ENCODE measurements at regions not wholly inside any gene's neighbourhood (a gene's known extent, or its start where the extent isn't known, plus 50 kb on each side); places are given as distances from the start of the nearest gene placed in this dataset.

- H3K9me3 ChIP-seq (ENCODE audit: low read depth) = no peaks in the 10 kb centered on the region
- peaks cover 25% of the 10 kb centered on the region for H3K4me1 ChIP-seq (ENCODE audit: insufficient read depth)
- no peaks in the 10 kb centered on the region for H3K27me3 ChIP-seq
- H3K4me2 ChIP-seq = no peak overlapping the region
- no peak for DNase-seq (ENCODE audit: low spot score)
- H3K36me3 ChIP-seq (replicated peaks; ENCODE audit: insufficient read depth, low read depth) = no peaks in the 10 kb centered on the region
- H2AFZ ChIP-seq = no peak overlapping the region
- peaks cover 97% of the 10 kb centered on the region for H3K79me2 ChIP-seq
- no peak overlapping the region for H3K27ac ChIP-seq
- 51% methylated on average over 2 of the region's 2 CpGs for WGBS (ENCODE audit: low lambda C conversion rate, missing lambda C conversion rate)
- H3K9me2 ChIP-seq (replicated peaks; ENCODE audit: insufficient read depth) = no peaks in the 10 kb centered on the region
- H4K20me1 ChIP-seq (ENCODE audit: insufficient read depth, poor library complexity, severe bottlenecking) = peaks cover 68% of the 10 kb centered on the region
- no peak for TF ChIP-seq EZH2phosphoT487 (IDR thresholded peaks at IDR 0.05; ENCODE audit: low read depth, severe bottlenecking, unreplicated experiment)
- no peak for TF ChIP-seq CTCF (IDR thresholded peaks at IDR 0.05; ENCODE audit: poor library complexity)
- TF ChIP-seq EZH2 (IDR thresholded peaks at IDR 0.05; ENCODE audit: borderline replicate concordance) = no peak
- no peak overlapping the region for H3K4me3 ChIP-seq
Measured at GRCh38 chr19:46915386-46915785, 54.6 kb downstream of the ARHGAP35 start.

DNA sequence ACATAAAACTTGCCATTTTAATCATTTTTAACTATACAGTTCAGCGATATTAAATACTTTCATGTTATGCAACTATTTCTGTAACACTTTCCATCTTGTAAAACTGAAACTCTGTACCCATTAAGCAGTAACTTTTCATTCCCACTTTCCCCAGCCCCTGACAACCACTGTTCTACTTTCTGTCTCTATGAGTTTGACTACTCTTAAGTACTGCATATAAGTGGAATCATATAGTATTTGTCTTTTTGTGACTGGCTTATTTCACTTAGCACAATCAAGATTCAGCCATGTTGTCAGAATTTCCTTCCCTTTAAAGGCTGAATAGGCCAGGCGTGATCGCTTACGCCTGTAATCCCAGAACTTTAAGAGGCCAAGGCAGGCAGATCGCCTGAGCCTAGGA lies 56.2 kb downstream of the ARHGAP35 start:
- 89% methylated on average over 5 of the region's 5 CpGs for WGBS (ENCODE audit: low lambda C conversion rate, missing lambda C conversion rate)
- Histone ChIP-seq H3K36me3 (replicated peaks; ENCODE audit: insufficient read depth, low read depth) (no peaks in the 10 kb centered on the region), H4K20me1 (ENCODE audit: insufficient read depth, poor library complexity, severe bottlenecking) (peaks cover 66% of the 10 kb centered on the region), H3K9me2 (replicated peaks; ENCODE audit: insufficient read depth) (no peaks in the 10 kb centered on the region), H3K27ac (no peak overlapping the region), H3K4me1 (ENCODE audit: insufficient read depth) (peaks cover 25% of the 10 kb centered on the region), H3K79me2 (peaks cover 97% of the 10 kb centered on the region), H3K4me3 (no peak overlapping the region), H3K27me3 (no peaks in the 10 kb centered on the region), H2AFZ (no peak overlapping the region), H3K4me2 (no peak overlapping the region), H3K9me3 (ENCODE audit: low read depth) (no peaks in the 10 kb centered on the region)
- no peak for TF ChIP-seq CTCF (IDR thresholded peaks at IDR 0.05; ENCODE audit: poor library complexity)
- no peak for TF ChIP-seq EZH2phosphoT487 (IDR thresholded peaks at IDR 0.05; ENCODE audit: low read depth, severe bottlenecking, unreplicated experiment)
- TF ChIP-seq EZH2 (IDR thresholded peaks at IDR 0.05; ENCODE audit: borderline replicate concordance) = no peak
- DNase-seq (ENCODE audit: low spot score) = no peak

DNA sequence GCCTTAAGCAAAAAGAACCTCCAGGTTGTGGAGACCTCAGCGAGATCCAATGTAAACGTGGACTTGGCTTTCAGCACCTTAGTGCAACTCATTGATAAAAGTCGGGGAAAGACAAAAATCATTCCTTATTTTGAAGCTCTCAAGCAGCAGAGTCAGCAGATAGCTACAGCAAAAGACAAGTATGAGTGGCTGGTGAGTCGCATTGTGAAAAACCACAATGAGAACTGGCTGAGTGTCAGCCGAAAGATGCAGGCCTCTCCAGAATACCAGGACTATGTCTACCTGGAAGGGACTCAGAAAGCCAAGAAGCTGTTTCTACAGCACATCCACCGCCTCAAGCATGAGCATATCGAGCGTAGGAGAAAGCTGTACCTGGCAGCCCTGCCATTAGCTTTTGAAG lies 58.5 kb downstream of the ARHGAP35 start:
- no peak overlapping the region for H3K4me3 ChIP-seq
- H3K9me3 ChIP-seq (ENCODE audit: low read depth) = no peaks in the 10 kb centered on the region
- H4K20me1 ChIP-seq (ENCODE audit: insufficient read depth, poor library complexity, severe bottlenecking) = peaks cover 61% of the 10 kb centered on the region
- H3K27me3 ChIP-seq = no peaks in the 10 kb centered on the region
- H3K4me1 ChIP-seq (ENCODE audit: insufficient read depth) = peaks cover 11% of the 10 kb centered on the region
- no peaks in the 10 kb centered on the region for H3K36me3 ChIP-seq (replicated peaks; ENCODE audit: insufficient read depth, low read depth)
- peaks cover 100% of the 10 kb centered on the region for H3K79me2 ChIP-seq
- no peaks in the 10 kb centered on the region for H3K9me2 ChIP-seq (replicated peaks; ENCODE audit: insufficient read depth)
- WGBS (ENCODE audit: low lambda C conversion rate, missing lambda C conversion rate) = 89% methylated on average over 8 of the region's 8 CpGs
- TF ChIP-seq CTCF (IDR thresholded peaks at IDR 0.05; ENCODE audit: poor library complexity) (no peak), EZH2 (IDR thresholded peaks at IDR 0.05; ENCODE audit: borderline replicate concordance) (no peak), EZH2phosphoT487 (IDR thresholded peaks at IDR 0.05; ENCODE audit: low read depth, severe bottlenecking, unreplicated experiment) (no peak)
- H3K27ac ChIP-seq = no peak overlapping the region
- H2AFZ ChIP-seq = no peak overlapping the region
- H3K4me2 ChIP-seq = no peak overlapping the region
- DNase-seq (ENCODE audit: low spot score) = no peak

DNA sequence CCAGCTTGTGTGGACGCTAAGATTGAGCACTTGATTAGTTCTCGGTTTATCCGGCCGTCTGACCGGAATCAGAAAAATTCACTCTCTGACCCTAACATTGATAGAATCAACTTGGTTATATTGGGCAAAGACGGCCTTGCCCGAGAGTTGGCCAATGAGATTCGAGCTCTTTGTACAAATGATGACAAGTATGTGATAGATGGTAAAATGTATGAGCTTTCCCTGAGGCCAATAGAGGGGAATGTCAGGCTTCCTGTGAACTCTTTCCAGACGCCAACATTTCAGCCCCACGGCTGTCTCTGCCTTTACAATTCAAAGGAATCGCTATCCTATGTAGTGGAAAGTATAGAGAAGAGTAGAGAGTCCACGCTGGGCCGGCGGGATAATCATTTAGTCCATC lies 59.6 kb downstream of the ARHGAP35 start:
- Histone ChIP-seq H2AFZ (no peak overlapping the region), H3K9me2 (replicated peaks; ENCODE audit: insufficient read depth) (no peaks in the 10 kb centered on the region), H3K4me3 (no peak overlapping the region), H4K20me1 (ENCODE audit: insufficient read depth, poor library complexity, severe bottlenecking) (peaks cover 60% of the 10 kb centered on the region), H3K36me3 (replicated peaks; ENCODE audit: insufficient read depth, low read depth) (no peaks in the 10 kb centered on the region), H3K27me3 (no peaks in the 10 kb centered on the region), H3K4me2 (no peak overlapping the region), H3K9me3 (ENCODE audit: low read depth) (no peaks in the 10 kb centered on the region), H3K27ac (no peak overlapping the region), H3K4me1 (ENCODE audit: insufficient read depth) (peaks cover 19% of the 10 kb centered on the region), H3K79me2 (peaks cover 96% of the 10 kb centered on the region)
- no peak for DNase-seq (ENCODE audit: low spot score)
- TF ChIP-seq CTCF (IDR thresholded peaks at IDR 0.05; ENCODE audit: poor library complexity) (no peak), EZH2 (IDR thresholded peaks at IDR 0.05; ENCODE audit: borderline replicate concordance) (no peak), EZH2phosphoT487 (IDR thresholded peaks at IDR 0.05; ENCODE audit: low read depth, severe bottlenecking, unreplicated experiment) (no peak)
- 78% methylated on average over 14 of the region's 14 CpGs for WGBS (ENCODE audit: low lambda C conversion rate, missing lambda C conversion rate)

All from hepatocyte (in vitro differentiated cells).